DLD1 (cell line): ENCODE measurements at regions not wholly inside any gene's neighbourhood (a gene's known extent, or its start where the extent isn't known, plus 50 kb on each side); places are given as distances from the start of the nearest gene placed in this dataset.

ENCODE experiments used
- in situ Hi-C: cut with HindIII; loops from 2 replicates; pipeline ENCODE4 v1.10.0; 2017; ENCODE audit warnings: low sequenced_read_pairs

DNA sequence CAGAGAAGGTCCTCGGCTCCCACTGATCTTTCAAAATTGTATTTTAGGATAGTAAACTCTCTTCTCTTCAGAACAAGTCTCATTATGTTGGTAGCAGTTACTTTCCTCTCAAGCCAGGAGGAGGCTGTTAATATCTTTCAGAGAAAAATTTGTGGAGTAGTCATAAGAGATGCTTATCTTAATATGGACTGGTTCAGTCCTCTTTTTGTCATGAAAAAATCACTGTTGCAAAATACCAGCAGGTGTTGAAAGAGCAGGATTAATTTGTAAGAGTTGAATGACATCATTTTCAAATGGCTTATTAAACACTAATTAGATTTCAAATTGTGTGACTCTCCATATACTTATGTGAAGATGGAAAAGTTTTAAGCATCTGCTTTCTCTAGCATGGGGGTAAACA is 662.5 kb downstream of the POM121L12 start:
- in situ Hi-C loops, result no loop called here

DNA sequence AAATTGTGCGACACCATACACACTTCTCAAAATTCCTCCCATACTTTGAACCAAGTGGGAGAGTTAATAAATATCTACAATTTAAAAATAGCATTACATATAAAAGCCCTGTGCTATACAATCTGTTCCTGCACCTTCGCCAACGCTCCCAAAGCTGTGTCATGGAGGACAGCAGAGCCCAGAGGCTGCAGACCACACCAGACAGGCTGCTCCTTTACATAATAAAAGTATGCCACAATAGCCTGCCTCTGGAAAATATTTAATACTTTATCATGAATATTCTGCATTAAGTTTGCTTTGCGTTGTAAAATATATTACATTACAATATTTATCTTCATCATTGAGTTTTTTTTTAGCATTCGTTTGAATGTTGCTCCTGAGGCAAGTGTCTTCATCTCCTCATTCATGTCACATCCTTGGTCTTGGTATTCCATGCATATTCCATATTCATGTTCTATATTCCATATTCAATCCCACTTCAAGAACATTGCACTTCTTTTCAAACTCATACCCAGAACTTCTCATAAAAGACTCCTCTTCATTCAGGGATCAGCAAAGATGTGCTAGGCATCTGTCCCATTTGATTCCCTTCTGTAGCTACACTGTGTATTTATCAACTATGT is 663.9 kb downstream of the POM121L12 start:
- in situ Hi-C loops, result no loop called here

DNA sequence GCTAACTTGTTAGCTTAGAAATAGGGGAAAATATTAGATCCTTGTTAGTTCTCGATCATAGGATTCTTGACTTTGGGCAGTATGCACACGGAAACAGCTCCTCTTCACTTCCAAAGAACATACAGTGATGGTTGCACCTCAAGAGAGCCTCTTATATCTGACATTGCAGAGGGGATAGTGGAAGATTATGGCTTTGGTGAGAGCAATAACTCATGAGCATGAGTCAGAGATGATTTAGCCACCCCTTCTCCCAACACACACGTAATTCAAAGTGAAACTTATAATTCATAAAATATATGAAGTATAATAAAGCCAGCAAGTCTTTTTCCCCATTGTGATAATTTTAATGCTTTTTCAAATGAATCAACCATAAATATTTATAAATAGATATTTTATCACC is 683.7 kb downstream of the POM121L12 start:
- in situ Hi-C loops, result no loop called here

DNA sequence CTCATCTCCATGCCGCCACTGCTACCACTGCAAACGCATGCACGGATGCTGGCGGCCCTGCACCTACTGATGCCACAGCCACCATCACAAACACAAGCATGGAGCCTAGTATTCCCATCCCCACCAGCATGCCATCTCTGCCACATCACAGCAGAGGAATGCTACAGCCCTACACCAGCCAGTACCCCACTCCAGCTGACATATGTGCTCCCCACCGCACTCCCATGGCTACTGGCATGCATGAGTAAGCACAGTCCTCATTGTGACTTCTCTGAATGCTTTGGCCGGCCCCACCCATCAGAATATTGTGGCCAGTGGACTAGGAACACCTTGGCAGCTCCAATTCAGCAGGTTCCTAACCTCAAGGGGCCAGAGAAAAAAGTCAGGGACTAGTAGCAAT is 705.5 kb downstream of the POM121L12 start:
- in situ Hi-C loops, result no loop called here

DNA sequence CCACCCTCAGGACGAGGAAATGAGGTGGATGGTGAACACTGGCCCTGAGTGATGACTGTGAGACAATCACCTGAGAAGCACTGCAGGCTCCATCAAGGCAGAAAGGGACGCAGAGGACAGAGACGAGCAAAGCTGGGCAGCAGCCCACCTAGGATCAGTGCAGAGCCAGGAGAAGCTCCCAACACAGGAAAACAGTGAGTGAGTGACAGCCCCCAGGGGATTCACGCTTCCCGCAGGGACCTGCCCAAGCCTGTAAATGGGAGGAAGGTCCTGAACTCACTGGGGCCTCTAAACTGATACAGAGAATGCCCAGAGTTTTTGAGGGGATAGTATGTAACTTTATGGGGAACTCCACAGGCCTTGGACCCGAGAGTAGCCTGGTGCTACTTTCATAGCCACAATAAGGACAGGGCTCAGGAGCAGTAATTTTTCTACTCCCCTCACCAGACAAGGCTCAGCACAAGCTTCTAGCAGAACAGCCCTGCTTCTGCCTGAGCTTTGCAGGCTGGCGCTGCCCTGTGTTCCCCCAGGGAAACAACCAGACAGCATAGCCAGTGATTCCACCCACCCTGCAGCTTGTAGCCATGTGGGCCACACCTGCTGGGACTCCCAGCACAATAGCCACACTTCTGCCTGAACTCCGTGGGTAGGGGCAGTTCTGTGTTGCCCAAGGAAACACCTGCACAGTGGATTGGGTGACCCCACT is 708.4 kb downstream of the POM121L12 start:
- in situ Hi-C loops, result no loop called here

DNA sequence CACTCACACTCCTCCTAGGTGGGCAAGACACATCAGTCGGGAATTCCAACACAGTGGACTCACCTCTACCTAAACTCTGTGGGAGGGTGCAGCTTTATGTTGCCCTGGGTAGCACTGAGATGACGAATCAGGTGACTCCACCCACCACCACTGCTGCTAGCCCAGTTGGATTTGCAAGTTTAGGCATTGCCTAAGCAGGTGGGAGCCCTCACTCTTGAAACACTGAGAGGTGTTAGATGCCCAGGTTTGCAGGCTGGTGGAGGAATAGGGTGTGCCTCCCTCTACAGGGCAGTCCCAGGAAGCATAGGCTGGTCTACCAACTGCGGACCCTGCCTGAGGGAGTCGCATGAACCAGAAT is 708.9 kb downstream of the POM121L12 start:
- in situ Hi-C loops, result no loop called here

DNA sequence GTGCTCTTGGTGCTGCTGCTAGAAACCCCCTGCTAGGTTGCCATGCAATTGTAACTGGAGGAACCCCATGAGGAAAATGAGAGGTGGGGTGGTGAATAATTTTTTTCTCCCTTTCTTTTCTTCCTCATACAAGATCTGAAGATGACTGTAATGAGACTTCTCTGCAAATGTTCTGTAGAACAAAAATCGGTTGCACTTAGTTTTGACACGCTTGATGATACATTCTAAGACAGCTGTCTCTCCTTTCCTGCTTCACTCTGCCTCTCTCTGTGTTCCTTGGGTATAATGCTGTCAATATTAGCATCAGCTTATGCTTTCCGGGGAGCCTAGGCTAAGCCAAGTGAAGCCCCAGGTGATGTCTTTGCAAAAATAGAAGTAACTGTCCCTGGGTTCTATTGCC is 721.5 kb downstream of the POM121L12 start:
- in situ Hi-C loops, result no loop called here

DNA sequence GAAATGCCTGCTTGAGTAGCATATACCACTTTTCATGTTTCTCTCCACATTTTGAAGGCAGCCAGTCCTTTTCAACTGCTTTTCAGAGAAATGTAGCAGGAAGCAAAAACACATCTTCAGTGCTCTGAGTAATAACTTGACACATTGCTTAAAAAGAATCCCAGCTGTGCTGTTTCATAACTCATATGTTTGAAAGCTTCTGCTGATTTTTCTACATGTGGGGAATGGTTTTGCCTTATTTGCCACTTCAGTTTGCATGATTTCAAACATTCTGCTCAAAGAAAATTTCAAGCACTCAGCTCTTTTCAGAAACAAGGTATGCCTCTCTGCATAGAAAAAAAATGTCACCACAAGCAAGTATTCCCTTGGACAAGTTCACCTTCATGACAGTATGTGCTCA is 732.8 kb downstream of the POM121L12 start:
- in situ Hi-C loops, result no loop called here

DNA sequence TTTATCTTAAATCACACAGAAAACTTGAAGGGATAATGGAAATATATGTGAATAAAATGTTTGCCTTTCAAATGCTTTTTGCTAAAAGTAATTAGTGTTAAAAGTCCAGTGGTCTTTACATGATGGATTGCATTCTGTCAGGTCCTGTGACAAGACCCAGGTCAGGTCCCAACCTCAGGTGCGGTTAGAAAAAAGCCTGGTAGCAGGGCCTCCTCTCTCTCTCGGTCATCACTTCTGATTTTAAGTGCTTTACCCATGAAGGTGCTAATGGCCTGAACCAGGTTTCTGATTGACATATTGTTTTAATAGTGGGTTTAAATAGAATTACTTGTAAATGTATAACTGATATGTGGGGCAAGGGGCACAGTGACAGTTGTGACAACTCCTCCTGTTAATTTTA is 736.3 kb downstream of the POM121L12 start:
- in situ Hi-C loops, result no loop called here

DNA sequence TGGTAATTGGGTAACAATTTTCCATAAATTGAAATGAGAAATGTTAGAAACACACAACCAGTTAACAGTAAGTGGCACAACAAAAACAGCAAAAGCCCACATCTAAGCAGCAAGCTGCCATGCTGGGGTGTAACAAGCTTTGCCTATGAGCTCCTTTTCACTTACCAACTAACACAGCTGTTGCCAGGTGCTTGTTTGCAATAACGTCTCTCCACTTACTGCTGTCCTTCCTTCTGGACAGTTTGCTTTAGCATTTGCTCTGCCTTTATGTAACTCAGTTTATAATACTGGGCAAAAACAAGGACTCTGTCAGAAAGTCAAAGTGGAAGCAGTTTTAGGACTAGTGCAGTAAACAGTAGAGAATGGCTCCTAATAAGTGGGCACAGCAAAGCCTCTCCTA is 740.9 kb downstream of the POM121L12 start:
- in situ Hi-C loops, result no loop called here

DNA sequence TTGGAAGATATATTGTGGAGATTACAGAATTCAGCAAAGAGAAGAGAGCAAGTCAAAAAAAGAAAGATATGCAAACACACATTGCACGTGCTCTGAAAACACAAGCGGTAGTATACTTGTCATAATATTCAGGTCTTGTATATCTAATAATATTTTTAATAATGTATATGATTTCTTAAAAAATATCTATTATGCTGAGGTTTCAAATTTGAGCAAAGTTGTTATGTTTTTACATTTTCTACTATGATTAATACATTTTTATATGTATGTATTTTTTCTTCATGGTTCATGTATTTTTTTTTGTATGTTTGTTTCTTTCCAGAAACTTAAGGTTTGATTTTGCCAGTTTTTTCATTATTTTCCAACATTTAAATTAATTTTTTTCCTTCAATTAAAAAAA is 752.4 kb upstream of the VSTM2A start:
- in situ Hi-C loops, result no loop called here

DNA sequence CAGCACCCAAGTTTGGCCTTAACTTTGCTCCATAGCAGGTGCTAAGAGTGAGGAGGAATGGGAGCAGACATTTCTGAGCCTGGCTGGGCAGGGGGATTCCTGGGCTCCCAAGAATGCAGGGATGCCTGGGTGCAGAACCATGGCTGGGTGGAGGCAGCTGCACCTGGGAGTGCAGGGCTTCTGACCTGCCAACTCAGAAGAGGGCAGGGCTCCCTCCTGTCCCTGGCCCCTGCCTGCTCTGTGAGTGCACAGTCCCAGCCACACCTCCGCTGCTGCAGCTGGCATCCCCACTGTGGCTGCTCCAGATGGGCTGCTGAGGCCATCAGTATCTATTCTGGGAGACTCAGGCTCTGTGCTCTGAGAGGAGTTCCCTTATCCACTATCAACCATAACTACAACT is 747.4 kb upstream of the VSTM2A start:
- in situ Hi-C loops, result no loop called here

DNA sequence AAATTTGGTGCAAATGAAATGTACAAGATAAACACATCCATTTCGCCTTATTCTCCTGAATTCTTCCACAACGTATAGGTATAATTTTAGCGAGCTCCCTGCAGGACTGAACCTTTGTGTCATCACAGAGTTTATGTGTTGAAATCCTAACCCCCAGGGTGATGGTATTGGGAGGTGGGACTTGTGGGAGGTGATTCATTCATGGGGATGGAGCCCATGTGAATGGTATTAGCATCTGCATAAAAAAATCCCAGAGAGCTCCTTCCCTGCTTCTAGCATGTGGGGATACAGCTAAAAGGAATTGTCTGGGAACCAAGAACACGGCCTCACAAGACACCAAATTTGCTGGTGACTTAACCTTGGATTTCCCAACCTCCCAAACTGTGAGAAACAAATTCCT is 741.4 kb upstream of the VSTM2A start:
- in situ Hi-C loops, result no loop called here

DNA sequence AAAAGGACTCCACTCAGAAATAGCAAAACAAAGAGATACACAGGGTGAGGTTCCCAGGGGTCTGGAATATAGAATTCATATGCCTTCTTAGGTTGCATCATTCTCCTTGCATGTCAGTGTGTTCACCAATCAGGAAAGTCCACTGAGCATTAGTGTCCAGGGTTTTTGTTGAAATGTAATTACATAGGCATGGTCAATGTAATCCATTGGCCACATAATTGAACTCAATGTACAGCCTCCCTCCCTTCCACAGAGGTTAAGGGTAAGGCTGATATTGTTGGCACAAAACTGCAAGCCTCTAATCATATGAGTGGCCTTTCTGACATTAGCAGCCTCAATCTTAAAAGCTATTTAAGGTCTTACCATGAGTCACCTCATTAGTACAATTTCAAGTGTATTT is 736.1 kb upstream of the VSTM2A start:
- in situ Hi-C loops, result no loop called here

DNA sequence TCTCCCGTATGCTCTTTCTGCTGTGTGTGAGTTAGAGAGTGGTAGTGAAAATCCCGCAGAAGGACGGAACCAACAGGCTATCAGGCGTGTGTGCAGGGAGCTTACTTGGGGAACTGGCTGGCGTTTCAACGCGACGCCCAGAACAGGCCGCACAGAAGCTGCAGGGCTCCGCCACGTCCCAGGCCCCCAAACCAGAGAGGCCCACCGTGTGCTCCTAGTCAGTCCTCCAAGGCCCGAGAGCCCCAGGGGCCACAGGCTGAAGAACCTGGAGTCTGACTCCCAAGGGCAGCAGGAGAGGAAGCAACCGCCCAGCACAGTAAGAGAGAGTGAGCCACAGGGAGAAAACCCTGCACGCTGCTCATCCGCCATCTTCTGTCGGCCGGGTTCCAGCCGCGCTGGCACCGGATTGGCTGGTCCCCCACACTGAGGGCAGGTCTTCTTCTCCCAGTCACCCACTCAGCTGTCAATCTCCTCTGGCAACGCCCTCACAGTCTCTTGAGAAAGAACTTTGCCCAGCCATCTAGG is 730.6 kb upstream of the VSTM2A start:
- in situ Hi-C loops, result no loop called here

DNA sequence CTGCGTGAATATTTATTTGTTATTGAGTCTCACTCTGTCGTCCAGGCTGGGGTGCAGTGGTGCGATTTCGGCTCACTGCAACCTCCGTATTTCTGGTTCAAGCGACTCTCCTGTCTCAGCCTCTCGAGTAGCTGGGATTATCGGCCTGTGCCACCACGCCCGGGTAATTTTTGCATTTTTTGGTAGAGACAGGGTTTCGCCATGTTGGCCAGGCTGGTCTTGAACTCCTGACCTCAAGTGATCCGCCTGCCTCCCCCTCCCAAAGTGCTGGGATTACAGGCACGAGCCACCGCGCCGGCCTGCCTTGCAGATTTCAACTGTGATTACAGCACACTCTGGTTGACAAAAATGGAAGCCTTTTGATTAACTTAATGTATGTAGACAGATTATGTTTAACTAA is 730.0 kb upstream of the VSTM2A start:
- in situ Hi-C loops, result no loop called here

DNA sequence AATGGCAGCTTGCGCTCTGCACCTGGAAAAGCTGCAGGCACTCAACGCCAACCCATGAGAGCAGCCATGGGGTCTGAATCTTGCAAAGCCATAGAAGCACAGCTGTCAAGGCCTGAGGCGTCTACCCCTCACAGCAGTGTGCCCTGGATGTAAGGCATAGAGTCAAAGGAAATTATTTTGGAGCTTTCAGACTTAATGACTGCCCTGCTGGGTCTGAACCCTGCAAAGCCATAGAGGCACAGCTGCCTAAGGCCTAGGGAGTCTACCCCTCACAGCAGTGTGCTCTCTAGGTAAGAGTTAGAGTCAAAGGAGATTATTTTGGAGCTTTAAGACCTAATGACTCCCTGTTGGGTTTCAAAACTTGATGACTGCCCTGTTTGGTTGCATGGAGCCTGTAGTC is 706.9 kb upstream of the VSTM2A start:
- in situ Hi-C loops, result no loop called here

DNA sequence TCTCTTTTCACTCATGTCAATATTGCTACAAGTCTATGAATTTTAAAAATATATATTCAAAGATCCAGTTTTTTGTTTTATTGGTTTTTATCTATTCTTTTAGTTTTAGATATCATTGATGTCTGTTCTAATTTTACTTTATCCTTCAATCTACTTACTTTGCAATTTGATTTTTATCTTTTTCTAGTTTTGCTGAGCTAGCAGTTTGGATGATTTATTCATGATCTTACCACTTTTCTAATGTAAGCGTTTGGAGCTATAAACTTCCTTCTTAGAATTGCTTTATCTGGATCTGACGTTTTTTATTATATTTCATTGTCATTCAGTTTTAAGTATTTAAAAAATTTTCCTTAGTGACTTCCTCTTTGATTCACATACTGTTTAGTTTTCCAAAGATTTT is 664.5 kb upstream of the VSTM2A start:
- in situ Hi-C loops, result no loop called here

DNA sequence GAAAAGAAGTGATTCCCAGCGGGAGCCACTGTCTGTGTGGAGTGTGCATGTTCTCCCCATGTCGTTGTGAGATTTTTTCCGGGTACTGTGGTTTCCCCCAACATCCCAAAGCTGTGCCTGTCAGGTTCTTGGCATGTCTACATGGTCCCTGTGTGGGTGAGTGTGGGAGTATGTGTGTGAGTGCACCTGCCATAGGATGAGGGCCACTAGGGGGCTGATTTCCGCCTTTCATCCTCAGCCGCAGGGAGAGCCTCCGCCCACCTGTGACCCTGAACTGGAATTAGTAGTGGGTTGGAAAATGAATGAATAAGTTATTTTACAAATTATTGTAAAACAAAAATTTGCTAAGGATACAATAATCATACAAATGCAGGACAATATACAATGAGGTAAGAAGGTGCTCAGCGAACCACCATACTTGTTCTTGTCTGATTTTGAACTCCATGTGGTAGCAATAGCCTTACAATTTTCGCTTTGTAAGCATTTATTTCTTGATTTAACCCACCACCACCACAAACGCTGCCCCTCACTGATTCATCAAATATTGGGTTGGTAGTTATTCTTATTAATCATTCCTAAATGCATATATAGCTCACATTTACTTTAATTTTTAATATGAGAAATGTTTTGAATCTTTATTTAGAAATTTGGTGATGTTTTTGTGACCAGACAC is 641.2 kb upstream of the VSTM2A start:
- in situ Hi-C loops, result no loop called here

DNA sequence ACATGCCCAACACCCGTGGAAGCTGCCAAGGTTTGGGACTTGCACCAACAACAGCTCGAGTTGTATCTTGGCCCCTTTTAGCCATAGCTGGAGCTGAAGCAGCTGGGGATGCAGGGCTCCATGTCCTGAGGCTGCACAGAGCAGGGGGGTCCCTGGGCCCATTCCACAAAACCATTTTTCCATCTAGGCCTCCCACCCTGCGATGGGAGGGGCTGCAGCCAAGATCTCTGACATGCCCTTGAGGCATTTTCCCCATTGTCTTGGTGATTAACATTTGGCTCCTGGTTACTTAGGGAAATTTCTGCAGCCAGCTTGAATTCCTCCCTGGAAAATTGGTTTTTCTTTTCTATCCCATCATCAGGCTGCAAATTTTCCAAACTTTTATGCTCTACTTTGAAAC is 637.8 kb upstream of the VSTM2A start:
- in situ Hi-C loops, result no loop called here

DNA sequence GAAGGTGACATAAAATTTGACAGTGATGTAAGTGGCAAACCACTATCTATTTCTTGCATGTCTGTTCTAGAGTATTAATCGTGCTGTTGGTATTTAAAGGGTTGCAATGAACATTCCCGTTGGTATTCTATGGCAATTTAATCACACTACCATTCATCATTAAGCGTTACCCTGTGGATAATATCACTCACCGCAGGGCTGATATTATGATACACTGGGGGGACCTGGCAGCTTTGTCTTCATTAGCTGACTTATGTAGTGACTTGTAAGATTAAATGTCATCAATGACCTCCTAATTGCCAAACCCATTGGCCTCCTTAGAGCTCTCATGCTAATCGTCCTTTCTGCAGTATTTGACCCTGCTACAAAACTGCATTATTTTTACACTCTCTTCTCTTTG is 624.5 kb upstream of the VSTM2A start:
- in situ Hi-C loops, result no loop called here

DNA sequence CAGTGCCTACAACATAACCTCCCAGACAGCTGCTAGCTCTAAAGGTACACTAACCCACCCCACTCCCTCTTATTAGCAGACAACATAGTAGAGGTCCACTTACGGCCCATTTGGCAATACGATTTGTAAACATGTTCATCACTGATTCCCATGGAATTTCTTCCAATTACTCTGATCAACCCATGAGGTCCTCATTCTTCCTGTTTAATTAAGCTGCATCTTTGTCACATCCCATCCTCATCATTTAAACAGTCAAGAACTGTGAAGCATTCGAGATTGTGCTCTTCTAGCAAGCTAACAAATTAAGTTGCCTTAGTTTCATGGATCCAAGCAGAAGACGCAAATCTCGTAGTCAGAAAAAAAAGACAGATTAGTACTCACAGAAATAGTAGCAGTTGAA is 622.2 kb upstream of the VSTM2A start:
- in situ Hi-C loops, result no loop called here
